Endodermal cell (in vitro differentiated cells): ENCODE measurements at regions not wholly inside any gene's neighbourhood (a gene's known extent, or its start where the extent isn't known, plus 50 kb on each side); places are given as distances from the start of the nearest gene placed in this dataset.

Source experiments
- DNase-seq: peaks from one replicate; pipeline ENCODE4 v3.0.0-alpha.2; 2017
- H3K27ac ChIP-seq: 2 replicates; pipeline ENCODE4 v1.5.1; 2013; ENCODE audit warnings: mild to moderate bottlenecking, low read depth, low read length, moderate library complexity
- H3K27me3 ChIP-seq: 2 replicates; pipeline ENCODE4 v1.6.1; 2013; ENCODE audit warnings: mild to moderate bottlenecking, low read length, moderate library complexity; ENCODE audit not compliant: insufficient read depth, control insufficient read depth, poor library complexity, severe bottlenecking
- H3K36me3 ChIP-seq: 2 replicates; pipeline ENCODE4 v1.7.0; 2013; ENCODE audit warnings: mild to moderate bottlenecking, low read length, moderate library complexity; ENCODE audit not compliant: control insufficient read depth, insufficient read depth
- H3K4me1 ChIP-seq: one replicate; pipeline ENCODE4 v1.7.0; 2013; ENCODE audit warnings: low read length; ENCODE audit not compliant: control insufficient read depth, insufficient read depth
- H3K4me3 ChIP-seq: 2 replicates; pipeline ENCODE4 v1.5.1; 2013; ENCODE audit warnings: mild to moderate bottlenecking, low read length, moderate library complexity
- H3K9ac ChIP-seq: 2 replicates; pipeline ENCODE4 v1.6.1; 2013; ENCODE audit warnings: mild to moderate bottlenecking, low read length, moderate library complexity; ENCODE audit not compliant: poor library complexity, severe bottlenecking; ENCODE audit errors: extremely low read depth
- H3K9me3 ChIP-seq: 2 replicates; pipeline ENCODE4 v1.6.1; 2013; ENCODE audit warnings: mild to moderate bottlenecking, low read length, moderate library complexity; ENCODE audit not compliant: control insufficient read depth
- H3K27ac Mint-ChIP-seq: 2 replicates; pipeline ENCODE4 v1.8.0; 2020; ENCODE audit warnings: mixed read lengths
- H3K27me3 Mint-ChIP-seq: 2 replicates; pipeline ENCODE4 v1.8.0; 2021; ENCODE audit warnings: mild to moderate bottlenecking, mixed read lengths; ENCODE audit not compliant: insufficient read depth
- H3K36me3 Mint-ChIP-seq: 2 replicates; pipeline ENCODE4 v1.8.0; 2020; ENCODE audit warnings: low read depth, mixed read lengths
- H3K4me1 Mint-ChIP-seq: 2 replicates; pipeline ENCODE4 v1.8.0; 2020; ENCODE audit warnings: mixed read lengths
- H3K4me3 Mint-ChIP-seq: 2 replicates; pipeline ENCODE4 v1.8.0; 2020; ENCODE audit warnings: mild to moderate bottlenecking, moderate library complexity, mixed read lengths
- H3K9me3 Mint-ChIP-seq: 2 replicates; pipeline ENCODE4 v1.8.0; 2020; ENCODE audit warnings: mild to moderate bottlenecking, mixed read lengths
- WGBS, 2 experiments: methylation state at CpG; one replicate each; pipeline versions ENCODE4 v1.1.5 to v1.1.7; 2013; ENCODE audit warnings: missing lambda C conversion rate in 2 of 2, mixed read lengths in 1 of 2; ENCODE audit not compliant: insufficient coverage in 1 of 2, insufficient read length in 1 of 2; 5-methylcytosine and 5-hydroxymethylcytosine counted together
- TF ChIP-seq, protein P1 (sequence below): fragments of 200-600 bp; sonication (generic); conservative IDR thresholded peaks from 2 replicates; pipeline ENCODE4 v1.5.0; 2021; ENCODE audit warnings: antibody characterized with exemption, mild to moderate bottlenecking

DNA sequence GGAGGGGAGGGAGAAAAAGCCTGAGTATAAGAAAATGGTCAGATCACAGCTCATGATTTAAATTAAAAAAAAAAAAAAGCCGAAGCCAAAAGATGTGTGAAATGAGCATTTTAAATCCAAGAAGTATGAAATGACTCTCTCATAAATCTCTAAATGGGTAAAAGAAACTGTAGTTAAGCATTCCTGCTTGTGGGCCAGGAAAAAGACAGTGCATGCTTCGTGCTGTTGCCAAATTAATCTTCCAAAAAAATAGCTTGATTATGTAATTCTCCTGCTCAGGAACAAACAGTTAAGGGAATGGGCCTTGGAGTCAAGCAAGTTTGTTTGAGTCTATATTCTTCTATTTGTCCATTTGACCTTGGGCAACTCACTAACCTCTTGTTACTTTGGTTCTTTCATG, 325.4 kb upstream of the SEL1L start:
- H3K27ac Mint-ChIP-seq: no peak overlapping the region
- peaks cover 4% of the 10 kb centered on the region for H3K36me3 Mint-ChIP-seq
- no peaks in the 10 kb centered on the region for H3K27me3 Mint-ChIP-seq
- H3K4me1 ChIP-seq: no peaks in the 10 kb centered on the region
- no peak overlapping the region for H3K4me3 ChIP-seq
- 86 to 92% methylated on average over 2 of the region's 2 CpGs for WGBS, 2 experiments
- peaks cover 34% of the 10 kb centered on the region for H3K9me3 ChIP-seq
- no peaks in the 10 kb centered on the region for H3K27me3 ChIP-seq
- no peak for DNase-seq
- no peaks in the 10 kb centered on the region for H3K36me3 ChIP-seq
- no peak overlapping the region for H3K9ac ChIP-seq
- H3K9me3 Mint-ChIP-seq: peaks cover 47% of the 10 kb centered on the region
- H3K4me3 Mint-ChIP-seq: no peak overlapping the region
- no peak overlapping the region for H3K27ac ChIP-seq
- TF ChIP-seq, protein P1, sequence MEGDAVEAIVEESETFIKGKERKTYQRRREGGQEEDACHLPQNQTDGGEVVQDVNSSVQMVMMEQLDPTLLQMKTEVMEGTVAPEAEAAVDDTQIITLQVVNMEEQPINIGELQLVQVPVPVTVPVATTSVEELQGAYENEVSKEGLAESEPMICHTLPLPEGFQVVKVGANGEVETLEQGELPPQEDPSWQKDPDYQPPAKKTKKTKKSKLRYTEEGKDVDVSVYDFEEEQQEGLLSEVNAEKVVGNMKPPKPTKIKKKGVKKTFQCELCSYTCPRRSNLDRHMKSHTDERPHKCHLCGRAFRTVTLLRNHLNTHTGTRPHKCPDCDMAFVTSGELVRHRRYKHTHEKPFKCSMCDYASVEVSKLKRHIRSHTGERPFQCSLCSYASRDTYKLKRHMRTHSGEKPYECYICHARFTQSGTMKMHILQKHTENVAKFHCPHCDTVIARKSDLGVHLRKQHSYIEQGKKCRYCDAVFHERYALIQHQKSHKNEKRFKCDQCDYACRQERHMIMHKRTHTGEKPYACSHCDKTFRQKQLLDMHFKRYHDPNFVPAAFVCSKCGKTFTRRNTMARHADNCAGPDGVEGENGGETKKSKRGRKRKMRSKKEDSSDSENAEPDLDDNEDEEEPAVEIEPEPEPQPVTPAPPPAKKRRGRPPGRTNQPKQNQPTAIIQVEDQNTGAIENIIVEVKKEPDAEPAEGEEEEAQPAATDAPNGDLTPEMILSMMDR: no peak
- no peaks in the 10 kb centered on the region for H3K4me1 Mint-ChIP-seq

DNA sequence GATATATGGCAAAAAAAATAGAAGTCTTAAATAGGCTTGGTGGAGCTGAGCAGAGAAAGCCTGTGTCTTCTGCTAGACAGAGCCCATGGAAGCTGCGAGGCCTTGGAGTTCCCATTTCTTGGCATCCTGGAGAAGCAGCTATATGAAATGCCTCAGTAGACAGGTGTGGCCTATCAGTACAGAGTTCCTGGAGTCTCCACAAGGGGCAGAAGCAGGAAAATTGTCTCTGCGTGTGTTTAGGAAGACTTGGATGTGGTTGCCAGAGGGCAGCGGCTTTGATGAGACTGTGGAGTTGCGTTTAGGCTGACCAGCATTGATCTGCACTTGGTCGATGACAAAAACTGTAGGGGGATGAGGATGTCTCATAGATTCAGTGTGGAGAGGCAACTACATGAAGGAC, 334.5 kb upstream of the SEL1L start:
- 94 to 100% methylated on average over 1 to 5 of the region's 5 CpGs for WGBS, 2 experiments
- no peaks in the 10 kb centered on the region for H3K4me1 Mint-ChIP-seq
- Histone ChIP-seq H3K27me3 (no peaks in the 10 kb centered on the region), H3K4me1 (no peaks in the 10 kb centered on the region), H3K36me3 (no peaks in the 10 kb centered on the region), H3K27ac (no peak overlapping the region), H3K9ac (no peak overlapping the region), H3K4me3 (no peak overlapping the region), H3K9me3 (no peaks in the 10 kb centered on the region)
- no peak overlapping the region for H3K4me3 Mint-ChIP-seq
- H3K27me3 Mint-ChIP-seq: no peaks in the 10 kb centered on the region
- no peak overlapping the region for H3K27ac Mint-ChIP-seq
- peaks cover 3% of the 10 kb centered on the region for H3K9me3 Mint-ChIP-seq
- no peaks in the 10 kb centered on the region for H3K36me3 Mint-ChIP-seq
- TF ChIP-seq, protein P1: peak; percentile 63
- peak; percentile 64 for DNase-seq

DNA sequence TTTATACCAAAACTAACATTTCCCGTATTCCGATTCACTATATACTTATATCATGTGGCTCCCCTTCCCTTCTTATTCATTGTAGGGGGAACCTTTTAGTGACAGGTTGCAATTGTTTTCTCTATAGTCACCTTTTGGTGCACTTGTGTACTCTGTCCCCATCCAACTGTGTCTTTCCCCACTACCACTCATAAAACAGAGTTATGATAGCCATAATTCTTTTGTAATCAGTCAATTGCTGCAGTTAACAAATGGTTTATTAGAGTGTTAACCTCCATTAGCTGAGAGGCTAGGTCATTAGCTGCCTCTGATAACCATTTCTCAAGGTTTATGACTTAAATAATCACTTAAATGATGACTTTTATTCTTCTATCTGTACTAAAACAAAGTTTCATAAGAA, 338.1 kb upstream of the SEL1L start:
- 87 to 100% methylated on average over 2 of the region's 2 CpGs for WGBS, 2 experiments
- Mint-ChIP-seq H3K4me1 (no peaks in the 10 kb centered on the region), H3K36me3 (peaks cover 10% of the 10 kb centered on the region), H3K9me3 (peaks cover 18% of the 10 kb centered on the region), H3K27ac (no peak overlapping the region), H3K4me3 (no peak overlapping the region), H3K27me3 (no peaks in the 10 kb centered on the region)
- Histone ChIP-seq H3K4me1 (no peaks in the 10 kb centered on the region), H3K36me3 (no peaks in the 10 kb centered on the region), H3K9me3 (peaks cover 13% of the 10 kb centered on the region), H3K27ac (no peak overlapping the region), H3K9ac (no peak overlapping the region), H3K4me3 (no peak overlapping the region), H3K27me3 (no peaks in the 10 kb centered on the region)
- TF ChIP-seq, protein P1: no peak
- DNase-seq: no peak
